Thyroid gland (tissue), 4 donors: ENCODE measurements at regions not wholly inside any gene's neighbourhood (a gene's known extent, or its start where the extent isn't known, plus 50 kb on each side); places are given as distances from the start of the nearest gene placed in this dataset.
"Not testable (repeated sequence)": the region's sequence is repeated elsewhere in the genome, so short reads cannot be mapped to it uniquely, and the experiment has no call there.

ENCODE experiments used
- POLR2A ChIP-seq, 2 donors: fragments of 450-650 bp; IDR thresholded peaks; one replicate each; pipeline ENCODE4 v1.6.1; 2017; ENCODE audit warnings: antibody characterized with exemption in 2 of 2, mild to moderate bottlenecking in 2 of 2, moderate library complexity in 1 of 2
- TF ChIP-seq, protein P1 (sequence below), 6 experiments: fragments of 200-600 bp in 3 of 6; fragments of 450-650 bp in 3 of 6; sonication (generic) in 3 of 6; IDR thresholded peaks; one replicate each; pipeline ENCODE4 v1.5.1; 2016 to 2019; ENCODE audit warnings: antibody characterized with exemption in 6 of 6, mild to moderate bottlenecking in 2 of 6, inconsistent platforms in 1 of 6, moderate library complexity in 1 of 6

DNA sequence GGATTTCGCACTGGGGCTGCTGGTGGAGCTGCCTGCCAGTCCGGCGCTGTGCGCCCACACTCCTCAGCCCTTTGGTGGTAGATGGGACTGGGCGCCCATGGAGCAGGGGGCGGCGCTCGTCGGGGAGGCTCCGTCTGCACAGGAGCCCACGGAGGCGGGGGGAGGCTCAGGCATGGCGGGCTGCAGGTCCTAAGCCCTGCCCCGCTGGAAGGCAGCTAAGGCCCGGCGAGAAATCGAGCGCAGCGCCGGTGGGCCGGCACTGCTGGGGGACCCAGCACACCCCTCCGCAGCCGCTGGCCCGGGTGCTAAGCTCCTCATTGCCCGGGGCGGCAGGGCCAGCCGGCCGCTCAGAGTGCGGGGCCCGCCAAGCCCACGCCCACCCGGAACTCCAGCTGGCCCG, 370.9 kb downstream of the TEX13C start:
- TF ChIP-seq POLR2A (IDR thresholded peaks at IDR 0.05) = not testable (repeated sequence)
- TF ChIP-seq, protein P1, sequence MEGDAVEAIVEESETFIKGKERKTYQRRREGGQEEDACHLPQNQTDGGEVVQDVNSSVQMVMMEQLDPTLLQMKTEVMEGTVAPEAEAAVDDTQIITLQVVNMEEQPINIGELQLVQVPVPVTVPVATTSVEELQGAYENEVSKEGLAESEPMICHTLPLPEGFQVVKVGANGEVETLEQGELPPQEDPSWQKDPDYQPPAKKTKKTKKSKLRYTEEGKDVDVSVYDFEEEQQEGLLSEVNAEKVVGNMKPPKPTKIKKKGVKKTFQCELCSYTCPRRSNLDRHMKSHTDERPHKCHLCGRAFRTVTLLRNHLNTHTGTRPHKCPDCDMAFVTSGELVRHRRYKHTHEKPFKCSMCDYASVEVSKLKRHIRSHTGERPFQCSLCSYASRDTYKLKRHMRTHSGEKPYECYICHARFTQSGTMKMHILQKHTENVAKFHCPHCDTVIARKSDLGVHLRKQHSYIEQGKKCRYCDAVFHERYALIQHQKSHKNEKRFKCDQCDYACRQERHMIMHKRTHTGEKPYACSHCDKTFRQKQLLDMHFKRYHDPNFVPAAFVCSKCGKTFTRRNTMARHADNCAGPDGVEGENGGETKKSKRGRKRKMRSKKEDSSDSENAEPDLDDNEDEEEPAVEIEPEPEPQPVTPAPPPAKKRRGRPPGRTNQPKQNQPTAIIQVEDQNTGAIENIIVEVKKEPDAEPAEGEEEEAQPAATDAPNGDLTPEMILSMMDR (IDR thresholded peaks at IDR 0.05) = not testable (repeated sequence)
